ENCODE measurements at regions not wholly inside any gene's neighbourhood (a gene's known extent, or its start where the extent isn't known, plus 50 kb on each side); places are given as distances from the start of the nearest gene placed in this dataset.

DNA sequence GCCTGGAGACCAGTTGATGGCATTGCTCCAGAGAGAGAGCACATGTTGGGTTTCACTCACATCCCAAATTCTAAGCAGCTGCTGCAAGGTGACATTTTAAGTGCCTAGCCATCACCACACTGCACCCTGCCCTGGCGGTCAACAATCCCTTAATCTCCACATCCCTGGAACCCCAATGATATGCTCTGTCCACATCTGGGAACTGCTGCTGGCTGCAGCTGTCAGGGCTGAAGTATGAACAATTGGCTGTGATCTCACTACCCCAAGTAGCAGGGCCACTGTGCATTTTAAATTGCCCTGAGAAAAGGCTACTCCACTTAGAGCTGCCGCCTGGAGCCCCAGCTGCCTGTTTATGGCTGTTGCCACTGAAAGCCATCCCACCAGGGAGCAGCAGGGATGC lies 190.6 kb downstream of the ACTRT1 start (continued):
- TF ChIP-seq RORB (CRISPR knock-in tag; IDR thresholded peaks at IDR 0.05), result no peak
- TF ChIP-seq, protein P1, sequence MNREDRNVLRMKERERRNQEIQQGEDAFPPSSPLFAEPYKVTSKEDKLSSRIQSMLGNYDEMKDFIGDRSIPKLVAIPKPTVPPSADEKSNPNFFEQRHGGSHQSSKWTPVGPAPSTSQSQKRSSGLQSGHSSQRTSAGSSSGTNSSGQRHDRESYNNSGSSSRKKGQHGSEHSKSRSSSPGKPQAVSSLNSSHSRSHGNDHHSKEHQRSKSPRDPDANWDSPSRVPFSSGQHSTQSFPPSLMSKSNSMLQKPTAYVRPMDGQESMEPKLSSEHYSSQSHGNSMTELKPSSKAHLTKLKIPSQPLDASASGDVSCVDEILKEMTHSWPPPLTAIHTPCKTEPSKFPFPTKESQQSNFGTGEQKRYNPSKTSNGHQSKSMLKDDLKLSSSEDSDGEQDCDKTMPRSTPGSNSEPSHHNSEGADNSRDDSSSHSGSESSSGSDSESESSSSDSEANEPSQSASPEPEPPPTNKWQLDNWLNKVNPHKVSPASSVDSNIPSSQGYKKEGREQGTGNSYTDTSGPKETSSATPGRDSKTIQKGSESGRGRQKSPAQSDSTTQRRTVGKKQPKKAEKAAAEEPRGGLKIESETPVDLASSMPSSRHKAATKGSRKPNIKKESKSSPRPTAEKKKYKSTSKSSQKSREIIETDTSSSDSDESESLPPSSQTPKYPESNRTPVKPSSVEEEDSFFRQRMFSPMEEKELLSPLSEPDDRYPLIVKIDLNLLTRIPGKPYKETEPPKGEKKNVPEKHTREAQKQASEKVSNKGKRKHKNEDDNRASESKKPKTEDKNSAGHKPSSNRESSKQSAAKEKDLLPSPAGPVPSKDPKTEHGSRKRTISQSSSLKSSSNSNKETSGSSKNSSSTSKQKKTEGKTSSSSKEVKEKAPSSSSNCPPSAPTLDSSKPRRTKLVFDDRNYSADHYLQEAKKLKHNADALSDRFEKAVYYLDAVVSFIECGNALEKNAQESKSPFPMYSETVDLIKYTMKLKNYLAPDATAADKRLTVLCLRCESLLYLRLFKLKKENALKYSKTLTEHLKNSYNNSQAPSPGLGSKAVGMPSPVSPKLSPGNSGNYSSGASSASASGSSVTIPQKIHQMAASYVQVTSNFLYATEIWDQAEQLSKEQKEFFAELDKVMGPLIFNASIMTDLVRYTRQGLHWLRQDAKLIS (CRISPR knock-in tag; IDR thresholded peaks at IDR 0.05; ENCODE audit: borderline replicate concordance), result no peak
- no peak for TF ChIP-seq FOXP1 (CRISPR knock-in tag; IDR thresholded peaks at IDR 0.05; ENCODE audit: borderline replicate concordance)
- TF ChIP-seq, protein P2, sequence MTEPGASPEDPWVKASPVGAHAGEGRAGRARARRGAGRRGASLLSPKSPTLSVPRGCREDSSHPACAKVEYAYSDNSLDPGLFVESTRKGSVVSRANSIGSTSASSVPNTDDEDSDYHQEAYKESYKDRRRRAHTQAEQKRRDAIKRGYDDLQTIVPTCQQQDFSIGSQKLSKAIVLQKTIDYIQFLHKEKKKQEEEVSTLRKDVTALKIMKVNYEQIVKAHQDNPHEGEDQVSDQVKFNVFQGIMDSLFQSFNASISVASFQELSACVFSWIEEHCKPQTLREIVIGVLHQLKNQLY (CRISPR knock-in tag; IDR thresholded peaks at IDR 0.05), result no peak
